Superior temporal gyrus (tissue), 1 donor: ENCODE measurements at regions not wholly inside any gene's neighbourhood (a gene's known extent, or its start where the extent isn't known, plus 50 kb on each side); places are given as distances from the start of the nearest gene placed in this dataset.
"Not testable (repeated sequence)": the region's sequence is repeated elsewhere in the genome, so short reads cannot be mapped to it uniquely, and the experiment has no call there.

Experiments used
- DNase-seq: peaks from one replicate; pipeline ENCODE4 v3.0.0-alpha.2; 2016; ENCODE audit errors: extremely low spot score

GRCh38 chr12:112711507-112711906 is 80.0 kb upstream of the RPH3A start:
- no peak for DNase-seq

GRCh38 chr12:112712751-112713150 is 78.8 kb upstream of the RPH3A start:
- DNase-seq: not testable (repeated sequence)

DNA sequence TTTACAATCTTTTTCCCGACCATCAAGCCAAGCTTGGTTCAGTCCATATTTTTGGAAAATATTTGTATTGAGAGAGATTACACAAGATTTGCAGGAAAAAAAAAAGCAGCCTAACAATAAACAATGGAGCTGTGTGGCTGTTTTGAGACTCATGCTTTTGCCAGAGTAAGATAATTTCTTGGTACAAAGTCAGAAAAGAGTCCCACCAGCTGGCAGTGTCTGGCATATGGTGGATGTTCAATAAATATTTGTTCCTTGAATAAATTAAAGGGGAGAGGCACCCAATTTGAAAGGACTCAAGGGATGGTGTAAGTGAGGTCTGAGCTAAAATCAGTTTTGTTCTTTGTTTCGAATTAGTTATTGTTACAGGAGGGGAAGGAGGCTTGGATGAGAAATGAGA is 78.1 kb upstream of the RPH3A start:
- no peak for DNase-seq

DNA sequence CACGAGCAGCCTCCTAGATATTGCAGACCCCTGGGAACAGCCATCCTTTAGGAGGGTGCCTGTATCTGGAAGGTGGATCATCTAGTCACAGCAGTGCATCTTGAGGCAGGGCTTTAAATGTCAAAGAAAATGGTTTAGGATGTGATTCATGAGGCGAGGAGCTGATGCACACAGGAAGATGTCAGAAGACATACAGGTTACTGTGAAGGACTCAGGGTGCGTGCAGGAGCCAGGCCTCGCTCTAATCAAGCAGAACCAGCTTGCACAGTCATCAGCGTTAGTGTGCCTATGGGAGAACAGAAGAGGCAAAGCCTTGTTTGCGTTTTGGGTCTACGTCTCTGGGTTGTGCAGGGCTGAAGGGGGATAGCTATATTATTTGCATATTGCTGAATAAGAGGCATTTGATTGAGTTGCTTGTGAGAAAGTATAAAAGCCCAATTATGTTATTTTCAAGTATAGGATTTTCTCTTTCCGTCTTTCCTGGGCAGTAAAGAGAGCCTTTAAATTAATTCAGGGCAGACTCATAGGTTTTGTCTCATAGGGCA is 77.3 kb upstream of the RPH3A start:
- DNase-seq: no peak

GRCh38 chr12:112716099-112717093 is 75.2 kb upstream of the RPH3A start:
- DNase-seq: peak; percentile 64

DNA sequence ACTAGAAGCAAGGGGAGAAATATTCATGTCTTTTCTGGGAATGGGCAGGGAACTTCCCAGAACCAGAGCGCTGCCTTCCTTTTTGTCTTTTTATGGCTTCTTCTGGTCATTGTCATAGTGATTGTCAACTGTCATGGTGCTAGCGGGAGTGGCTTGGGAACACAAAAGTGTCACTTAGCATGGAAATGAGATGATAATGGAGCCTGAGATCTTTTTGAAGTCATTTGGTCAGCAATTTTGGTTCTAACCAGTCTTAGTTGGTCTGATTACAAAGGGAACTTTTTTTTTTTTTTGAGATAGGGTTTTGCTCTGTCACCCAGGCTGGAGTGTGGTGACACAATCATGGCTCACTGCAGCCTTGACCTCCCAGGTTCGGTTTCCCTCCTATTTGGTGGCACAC is 62.7 kb upstream of the RPH3A start:
- DNase-seq: no peak

GRCh38 chr12:112734859-112735695 is 56.5 kb upstream of the RPH3A start:
- no peak for DNase-seq

GRCh38 chr12:112738531-112738930 is 53.0 kb upstream of the RPH3A start:
- DNase-seq: no peak

- DNase-seq: no peak
Measured at GRCh38 chr12:112740387-112740934, 51.1 kb upstream of the RPH3A start.

- no peak for DNase-seq
Measured at GRCh38 chr12:112741106-112741505, 50.4 kb upstream of the RPH3A start.
